Breast epithelium (tissue), 3 donors: ENCODE measurements at regions not wholly inside any gene's neighbourhood (a gene's known extent, or its start where the extent isn't known, plus 50 kb on each side); places are given as distances from the start of the nearest gene placed in this dataset.

Source experiments
- CTCF ChIP-seq, 3 donors: fragments of 450-650 bp; IDR thresholded peaks; one replicate each; pipeline ENCODE4 v1.5.1; 2016 to 2017; ENCODE audit warnings: antibody characterized with exemption in 3 of 3, mild to moderate bottlenecking in 3 of 3, moderate library complexity in 3 of 3
- POLR2A ChIP-seq: fragments of 450-650 bp; IDR thresholded peaks from one replicate; pipeline ENCODE4 v1.6.1; 2016; ENCODE audit warnings: antibody characterized with exemption, mild to moderate bottlenecking, moderate library complexity
- POLR2AphosphoS5 ChIP-seq, 3 donors: sonication (generic); formaldehyde crosslinking; IDR thresholded peaks; one replicate each; pipeline ENCODE4 v1.6.1; 2017; ENCODE audit warnings: antibody characterized with exemption in 3 of 3

- TF ChIP-seq POLR2AphosphoS5 (IDR thresholded peaks at IDR 0.05) (no peak), POLR2A (no peak), CTCF (IDR thresholded peaks at IDR 0.05) (no peak)
Observed at GRCh38 chr7:124480821-124481290, 284.7 kb downstream of the GPR37 start.
